ENCODE measurements at regions not wholly inside any gene's neighbourhood (a gene's known extent, or its start where the extent isn't known, plus 50 kb on each side); places are given as distances from the start of the nearest gene placed in this dataset.
A peak's percentile ranks its signal among the peaks of the same experiment; 100 is the strongest.

DNA sequence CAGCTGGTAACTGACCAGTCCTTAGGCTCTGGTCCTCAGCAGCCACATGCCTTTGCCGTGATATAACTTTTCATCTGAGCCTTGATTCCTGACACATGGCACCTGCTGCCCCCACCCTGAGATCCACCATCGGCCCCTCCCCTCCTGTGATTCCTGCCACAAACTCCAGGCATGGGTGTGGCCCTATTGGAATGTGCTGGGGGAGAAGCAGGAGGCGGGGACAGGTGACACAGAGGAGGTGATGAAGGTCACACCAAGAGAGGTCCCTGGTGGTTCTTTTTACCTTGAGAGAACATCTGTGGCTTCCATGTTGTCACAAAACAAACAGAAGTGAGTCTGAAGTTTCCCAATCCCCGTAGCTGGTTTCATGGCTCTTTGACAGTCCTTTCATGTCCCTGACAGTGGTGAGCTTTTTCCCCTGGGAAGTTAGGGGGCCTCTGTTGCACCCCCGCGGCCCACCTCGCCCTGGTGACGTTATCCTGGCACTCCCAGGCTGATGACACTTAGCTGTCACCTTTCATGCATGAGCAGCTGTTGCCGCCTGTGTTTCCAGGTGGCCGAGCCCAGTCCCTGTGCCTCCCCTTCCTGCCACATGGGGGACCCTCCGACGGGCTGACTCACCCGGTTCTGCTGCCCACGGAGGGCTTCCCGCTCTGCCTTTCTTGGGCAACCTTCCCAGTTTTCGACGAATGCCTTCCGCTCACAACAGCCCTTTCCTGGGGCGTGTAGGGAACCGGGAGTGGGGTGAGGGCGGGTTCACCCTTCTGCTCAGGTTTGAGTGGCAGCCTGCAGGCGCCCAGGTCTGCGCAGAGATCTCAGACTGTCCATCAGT, 66.3 kb upstream of the GLI2 start:
- peak; percentile 78 for DNase-seq

- no peak for DNase-seq
Measured at GRCh38 chr2:120669971-120670370, 65.7 kb upstream of the GLI2 start.

DNA sequence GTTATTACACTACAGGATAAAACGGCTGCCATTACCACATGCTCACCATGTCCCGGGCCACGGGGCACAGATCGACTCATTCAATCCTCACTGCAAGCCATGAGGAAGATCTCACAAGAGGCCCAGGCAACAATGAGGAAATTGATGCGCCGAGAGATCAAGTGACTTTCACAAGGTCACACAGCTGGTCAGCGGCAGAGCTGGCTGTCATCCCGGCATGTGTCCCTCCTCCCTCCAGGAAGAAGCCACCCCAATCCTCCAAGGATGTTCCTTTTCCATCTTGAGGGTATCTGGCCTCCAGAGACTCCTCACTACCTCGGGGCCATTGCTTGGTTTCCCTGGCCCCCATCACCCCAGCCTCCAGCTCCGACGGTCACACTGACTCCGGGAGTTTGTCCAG, 65.3 kb upstream of the GLI2 start:
- DNase-seq, result no peak

GRCh38 chr2:120670771-120671480, 64.7 kb upstream of the GLI2 start:
- no peak for DNase-seq

DNA sequence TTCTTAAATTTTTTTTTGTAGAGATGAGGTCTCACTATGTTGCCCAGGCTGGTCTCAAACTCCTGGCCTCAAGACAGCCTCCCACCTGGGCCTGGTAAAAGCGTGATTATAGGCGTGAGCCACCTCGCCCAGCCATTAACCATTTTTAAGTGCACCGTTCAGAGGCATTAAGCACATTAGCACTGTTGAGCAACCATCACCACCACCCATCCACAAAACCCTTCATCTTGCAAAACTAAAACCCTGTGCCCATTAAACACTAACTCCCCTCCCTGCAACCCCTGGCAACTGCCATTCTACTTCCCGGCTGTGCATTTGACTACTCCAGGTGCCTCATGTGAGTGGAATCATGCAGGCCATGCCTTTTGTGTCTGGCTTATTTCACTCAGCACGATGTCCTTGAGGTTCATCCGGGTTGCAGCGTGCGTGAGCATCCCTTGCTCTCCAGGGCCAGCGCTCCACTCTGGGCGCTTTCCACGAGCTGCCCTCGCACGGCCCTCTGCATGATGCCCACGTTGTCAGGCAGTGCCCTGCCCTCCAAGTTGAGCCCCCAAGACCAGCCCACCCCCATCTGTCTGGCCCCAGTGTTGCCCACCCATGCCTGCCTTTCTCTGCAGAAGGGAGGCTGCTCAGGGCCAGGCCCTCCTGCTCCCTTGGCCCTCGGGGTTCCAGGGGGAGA, 63.0 kb upstream of the GLI2 start:
- no peak for DNase-seq

DNA sequence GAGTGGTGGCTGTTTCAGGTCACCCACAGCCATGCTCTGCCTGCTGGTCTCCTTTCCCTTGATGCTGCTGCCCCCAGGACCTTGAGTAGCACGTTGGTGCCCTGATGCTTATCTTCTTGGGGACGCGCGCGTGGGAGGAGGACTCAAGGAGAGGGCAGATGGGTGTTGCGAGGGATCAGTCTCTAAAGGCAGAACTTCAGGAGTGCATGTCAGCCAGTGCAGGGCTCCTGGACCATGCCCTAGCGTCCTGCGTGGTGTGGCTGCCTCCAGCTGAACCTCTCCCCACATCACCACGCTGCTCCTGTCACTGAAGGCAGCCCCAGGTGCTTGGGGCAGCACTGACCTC, 62.5 kb upstream of the GLI2 start:
- DNase-seq, result no peak

DNA sequence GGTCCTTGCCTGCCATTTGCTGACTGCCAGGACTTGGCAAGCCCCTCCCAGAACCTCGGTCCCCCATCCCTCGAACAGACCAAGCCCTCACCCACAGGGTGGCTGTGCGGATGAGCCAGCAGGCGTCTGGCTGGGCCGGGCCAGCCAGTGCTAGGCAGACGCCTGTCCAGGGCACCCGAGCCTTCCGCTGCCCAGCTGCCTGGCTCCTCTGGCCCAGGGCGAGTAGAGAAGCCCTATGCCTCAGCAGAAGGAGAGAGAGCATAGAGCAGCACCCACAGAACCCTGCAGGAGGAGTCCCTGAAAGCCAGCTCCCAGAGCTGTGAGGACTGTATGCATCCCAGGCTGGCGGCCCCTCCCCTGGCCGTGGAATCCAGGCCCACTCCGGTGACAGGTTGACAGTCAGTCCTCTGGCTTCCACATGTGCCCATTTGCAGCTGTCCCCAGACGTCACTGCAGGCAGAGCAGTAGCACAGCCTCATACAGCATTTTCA, 62.1 kb upstream of the GLI2 start:
- no peak for DNase-seq

DNA sequence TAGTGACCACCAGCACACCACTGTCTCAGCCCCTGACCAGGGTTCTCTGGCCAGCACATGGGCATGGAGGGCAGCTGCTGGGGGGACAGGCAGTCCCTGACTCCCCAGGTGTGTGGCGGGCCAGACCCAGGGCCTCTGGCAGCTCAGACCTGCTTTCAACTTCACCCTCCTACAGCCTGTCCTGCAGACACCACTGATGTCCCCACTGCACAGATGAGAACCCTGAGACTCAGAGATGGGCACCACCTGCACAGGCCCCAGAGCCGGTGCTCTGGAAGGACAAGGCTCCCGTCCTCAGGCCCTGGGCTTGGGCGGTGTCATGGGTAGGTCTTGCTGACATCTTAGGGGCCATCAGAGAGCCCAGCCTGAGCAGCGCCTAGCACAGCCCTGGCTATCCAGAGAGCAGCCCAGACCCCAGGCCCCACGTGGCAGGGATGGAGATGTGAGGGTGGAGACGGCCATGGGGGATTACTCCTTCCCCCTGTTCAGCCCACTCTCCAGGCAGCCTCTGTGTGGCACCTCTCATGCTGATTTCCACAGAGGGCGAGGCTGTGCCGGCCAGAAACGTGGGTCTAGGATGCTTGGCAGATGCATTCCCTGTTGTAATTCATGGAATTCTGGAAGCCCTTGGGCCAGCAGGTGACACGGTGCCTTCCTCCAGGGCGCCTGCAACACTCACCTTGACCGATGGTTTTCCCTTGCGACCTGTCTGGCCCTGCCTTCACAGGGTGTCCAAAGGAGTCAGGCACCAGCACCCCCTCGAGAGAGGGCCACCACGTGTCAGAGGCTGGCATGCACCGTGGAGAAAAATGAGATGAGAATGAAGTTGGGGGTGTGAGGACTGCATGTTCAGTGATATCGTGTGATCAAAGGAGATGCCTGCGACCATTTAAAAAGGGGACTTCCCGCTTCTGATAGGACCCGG, 61.2 kb upstream of the GLI2 start:
- DNase-seq, result no peak

- DNase-seq, result peak; percentile 59
Measured at GRCh38 chr2:120675460-120676130, 60.1 kb upstream of the GLI2 start.

DNA sequence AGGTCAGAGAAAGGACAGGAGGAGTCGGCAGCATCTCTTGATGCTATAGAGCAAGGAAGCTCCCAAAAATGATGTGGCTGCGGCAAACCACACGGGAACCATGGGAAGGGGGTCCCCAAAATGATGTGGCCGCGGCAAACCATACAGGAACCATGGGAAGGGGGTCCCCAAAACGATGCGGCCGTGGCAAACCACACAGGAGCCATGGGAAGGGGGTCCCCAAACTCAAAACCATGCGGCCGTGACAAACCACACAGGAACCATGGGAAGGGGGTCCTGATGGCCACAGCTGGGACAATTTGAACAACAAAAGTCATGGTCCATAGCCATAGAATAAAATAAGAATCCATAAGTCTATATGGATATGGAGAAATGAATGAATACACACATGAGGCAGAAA, 58.4 kb upstream of the GLI2 start:
- no peak for DNase-seq

DNA sequence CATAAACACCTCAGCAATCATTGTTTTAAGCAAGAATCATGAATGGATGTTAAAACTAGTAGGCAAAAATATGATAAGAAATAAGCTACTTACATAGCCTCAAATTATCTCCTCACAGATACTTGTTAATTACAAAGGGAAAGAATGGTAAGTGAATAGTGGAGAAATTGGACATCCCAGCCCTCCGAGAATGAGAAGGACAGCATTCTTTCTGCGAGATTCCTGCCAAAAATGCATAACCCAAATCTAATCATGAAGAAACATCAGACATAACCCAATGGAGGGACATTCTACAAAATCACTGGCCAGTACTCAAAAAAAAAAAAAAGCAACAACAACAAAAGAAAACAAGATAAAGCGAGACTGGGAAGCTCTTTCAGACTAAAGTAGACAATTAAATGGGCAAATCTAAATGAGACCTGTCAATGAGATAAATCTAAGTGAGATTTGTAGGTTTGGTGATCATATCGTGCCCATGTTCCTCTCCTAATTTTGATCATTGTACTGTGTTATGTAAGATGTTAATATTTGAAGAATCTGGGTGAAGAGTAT, 57.9 kb upstream of the GLI2 start:
- DNase-seq, result no peak

DNA sequence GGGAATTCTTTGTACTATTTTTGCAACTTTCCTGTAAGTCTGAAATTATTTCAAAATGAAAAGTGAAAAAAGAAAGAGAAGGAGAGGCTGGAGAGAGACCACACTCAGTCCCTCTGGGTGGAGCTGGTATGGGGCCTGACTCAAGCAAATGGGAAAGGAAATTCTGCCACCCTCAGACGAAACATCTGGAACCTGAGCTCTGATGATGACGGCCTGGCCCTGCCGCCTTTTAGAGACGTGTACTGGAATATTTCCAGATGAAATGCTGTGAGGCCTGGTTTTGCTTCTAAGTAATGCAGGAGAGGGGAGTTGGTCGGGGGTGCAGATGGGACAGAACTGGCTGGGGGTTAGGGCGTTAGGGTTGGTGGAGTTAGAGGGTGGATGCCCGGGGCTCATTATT, 57.4 kb upstream of the GLI2 start:
- peak; percentile 62 for DNase-seq

GRCh38 chr2:120678926-120679325, 56.7 kb upstream of the GLI2 start:
- no peak for DNase-seq

DNA sequence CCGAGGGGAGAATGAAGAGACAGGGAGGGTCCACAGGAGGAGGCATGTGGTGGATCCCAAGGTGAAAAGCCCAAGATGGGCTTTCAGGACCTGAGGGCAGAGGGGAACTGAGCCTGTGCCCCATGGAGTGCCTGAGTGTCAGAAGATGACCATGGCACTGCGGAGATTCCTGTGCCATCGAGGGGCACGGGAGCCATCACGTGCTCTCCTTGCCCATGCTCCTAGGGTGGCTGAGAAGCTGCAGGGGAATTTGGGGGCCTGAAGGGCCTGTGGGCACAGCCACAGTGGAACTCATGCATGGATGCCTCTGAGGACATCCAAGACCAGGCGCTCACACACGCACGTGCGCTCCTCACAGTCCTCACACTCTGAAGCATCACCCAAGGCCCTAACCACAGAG, 56.1 kb upstream of the GLI2 start:
- no peak for DNase-seq

- DNase-seq, result peak; percentile 83
Measured at GRCh38 chr2:120680136-120680761, 55.4 kb upstream of the GLI2 start.

DNA sequence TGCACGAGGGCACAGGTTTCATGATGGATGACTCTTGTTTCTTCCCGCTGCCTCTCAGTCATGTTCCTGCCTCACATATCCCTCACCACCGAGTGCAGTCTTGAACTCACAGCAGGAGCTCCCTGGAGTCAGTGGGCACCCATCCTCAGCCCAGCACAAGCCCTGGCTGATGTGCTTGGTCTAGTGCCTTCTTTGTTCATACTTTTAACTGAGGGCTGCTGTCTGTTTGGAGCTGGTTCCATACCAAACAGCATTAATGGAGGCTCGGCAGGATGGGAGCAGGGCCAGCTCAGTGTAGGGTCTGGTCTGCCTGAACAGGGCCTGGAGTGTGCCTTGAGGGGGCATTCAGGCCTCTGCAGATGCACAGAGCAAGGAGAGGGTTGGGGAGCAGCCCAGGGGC, 54.5 kb upstream of the GLI2 start:
- DNase-seq, result no peak

- no peak for DNase-seq
Measured at GRCh38 chr2:120681696-120682288, 53.9 kb upstream of the GLI2 start.

DNA sequence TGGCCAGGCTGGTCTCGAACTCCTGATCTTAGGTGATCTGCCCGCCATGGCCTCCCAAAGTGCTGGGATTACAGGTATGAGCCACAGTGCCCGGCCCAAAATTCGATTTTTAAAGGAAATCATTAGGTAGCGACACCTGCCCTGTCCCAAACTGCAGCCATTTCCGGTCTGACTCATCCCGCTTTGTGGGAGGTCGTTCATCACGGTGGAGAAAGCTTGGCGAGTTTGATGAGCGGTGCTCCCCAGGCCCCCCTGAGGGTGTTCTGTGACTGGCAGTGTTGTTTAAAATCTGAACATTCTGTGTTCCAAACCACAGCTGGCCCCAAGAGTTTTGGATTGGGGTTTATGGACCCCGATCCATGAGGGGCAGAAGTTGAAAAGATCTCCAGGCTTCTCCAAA, 53.0 kb upstream of the GLI2 start:
- DNase-seq, result no peak

GRCh38 chr2:120683081-120683480, 52.6 kb upstream of the GLI2 start:
- no peak for DNase-seq

GRCh38 chr2:120683701-120684100, 52.0 kb upstream of the GLI2 start:
- no peak for DNase-seq
